IPS-20b (cell line): ENCODE measurements at regions not wholly inside any gene's neighbourhood (a gene's known extent, or its start where the extent isn't known, plus 50 kb on each side); places are given as distances from the start of the nearest gene placed in this dataset.

Source experiments
- H3K27ac ChIP-seq: one replicate; pipeline ENCODE4 v1.5.1; 2013; ENCODE audit warnings: low read length
- H3K27me3 ChIP-seq: 2 replicates; pipeline ENCODE4 v1.6.1; 2013; ENCODE audit warnings: mild to moderate bottlenecking, low read length, inconsistent platforms; ENCODE audit not compliant: insufficient read depth
- H3K36me3 ChIP-seq: 2 replicates; pipeline ENCODE4 v1.6.1; 2013; ENCODE audit warnings: low read depth, mild to moderate bottlenecking, inconsistent platforms, low read length, moderate library complexity; ENCODE audit not compliant: insufficient read depth
- H3K4me1 ChIP-seq: 2 replicates; pipeline ENCODE4 v1.6.1; 2013; ENCODE audit warnings: mild to moderate bottlenecking, control low read depth, inconsistent platforms, low read length, moderate library complexity; ENCODE audit not compliant: insufficient read depth
- H3K4me3 ChIP-seq: 2 replicates; pipeline ENCODE4 v1.5.1; 2013; ENCODE audit warnings: mild to moderate bottlenecking, low read length, inconsistent platforms
- H3K9ac ChIP-seq: 2 replicates; pipeline ENCODE4 v1.6.1; 2013; ENCODE audit warnings: low read depth, mild to moderate bottlenecking, inconsistent platforms, low read length, moderate library complexity
- H3K9me3 ChIP-seq: 2 replicates; pipeline ENCODE4 v1.6.1; 2013; ENCODE audit warnings: mild to moderate bottlenecking, low read depth, low read length, inconsistent platforms; ENCODE audit not compliant: insufficient read depth

- Histone ChIP-seq H3K4me1 (no peaks in the 10 kb centered on the region), H3K27ac (no peak overlapping the region), H3K4me3 (no peak overlapping the region), H3K27me3 (no peaks in the 10 kb centered on the region), H3K9me3 (no peaks in the 10 kb centered on the region), H3K9ac (no peak overlapping the region), H3K36me3 (no peaks in the 10 kb centered on the region)
Measured at GRCh38 chr7:15967121-15967520, 280.6 kb upstream of the MEOX2 start.

DNA sequence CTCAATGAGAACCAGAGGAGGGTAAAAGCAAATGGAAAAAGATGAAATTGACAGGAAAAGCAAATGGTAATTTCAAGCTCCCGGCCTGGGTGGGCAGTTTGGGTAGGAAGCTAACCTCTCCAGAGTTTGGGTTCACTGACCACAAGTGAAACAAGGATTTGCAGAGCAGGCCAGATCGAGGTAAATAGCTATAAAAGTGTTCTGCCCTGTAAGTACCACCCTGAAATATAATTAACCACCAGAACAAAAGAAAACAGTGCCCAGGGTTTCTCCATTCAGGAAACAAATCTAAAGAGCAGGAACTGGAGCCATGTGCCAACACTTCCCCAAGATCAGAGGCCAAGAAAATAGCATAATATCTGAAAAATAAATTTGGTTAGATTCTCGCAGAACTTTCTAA, 276.7 kb upstream of the MEOX2 start:
- Histone ChIP-seq H3K9ac (no peak overlapping the region), H3K27me3 (no peaks in the 10 kb centered on the region), H3K9me3 (no peaks in the 10 kb centered on the region), H3K36me3 (no peaks in the 10 kb centered on the region), H3K27ac (no peak overlapping the region), H3K4me1 (no peaks in the 10 kb centered on the region), H3K4me3 (no peak overlapping the region)

GRCh38 chr7:15954671-15955354, 268.3 kb upstream of the MEOX2 start:
- Histone ChIP-seq H3K27ac (no peak overlapping the region), H3K4me1 (no peaks in the 10 kb centered on the region), H3K9ac (no peak overlapping the region), H3K4me3 (no peak overlapping the region), H3K27me3 (no peaks in the 10 kb centered on the region), H3K36me3 (no peaks in the 10 kb centered on the region), H3K9me3 (no peaks in the 10 kb centered on the region)

DNA sequence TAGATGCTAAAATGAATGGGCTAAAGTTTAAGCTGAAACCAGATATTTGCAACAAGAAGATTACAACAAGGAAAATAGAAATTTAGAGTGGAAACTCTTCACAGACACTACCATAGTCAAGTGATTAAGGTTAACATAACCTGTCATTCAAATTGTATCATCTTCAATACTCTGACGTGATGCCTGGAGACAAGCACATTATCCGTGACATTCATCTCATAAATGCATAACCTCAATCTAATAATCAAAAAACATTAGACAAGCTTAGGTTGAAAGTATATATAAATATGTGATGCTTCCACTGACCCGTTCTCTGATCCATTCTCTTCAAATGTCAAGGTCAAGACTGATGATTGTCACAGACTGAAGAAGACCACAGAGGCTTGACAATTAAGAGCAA, 263.8 kb upstream of the MEOX2 start:
- no peaks in the 10 kb centered on the region for H3K4me1 ChIP-seq
- H3K36me3 ChIP-seq = no peaks in the 10 kb centered on the region
- H3K27ac ChIP-seq = no peak overlapping the region
- H3K9me3 ChIP-seq = no peaks in the 10 kb centered on the region
- H3K4me3 ChIP-seq = no peak overlapping the region
- H3K27me3 ChIP-seq = no peaks in the 10 kb centered on the region
- H3K9ac ChIP-seq = no peak overlapping the region

GRCh38 chr7:15947754-15948153, 261.3 kb upstream of the MEOX2 start:
- no peaks in the 10 kb centered on the region for H3K9me3 ChIP-seq
- H3K36me3 ChIP-seq = no peaks in the 10 kb centered on the region
- no peak overlapping the region for H3K4me3 ChIP-seq
- no peak overlapping the region for H3K9ac ChIP-seq
- no peaks in the 10 kb centered on the region for H3K27me3 ChIP-seq
- H3K27ac ChIP-seq = no peak overlapping the region
- H3K4me1 ChIP-seq = no peaks in the 10 kb centered on the region

GRCh38 chr7:15938115-15938514, 251.6 kb upstream of the MEOX2 start:
- Histone ChIP-seq H3K36me3 (no peaks in the 10 kb centered on the region), H3K4me3 (no peak overlapping the region), H3K27me3 (no peaks in the 10 kb centered on the region), H3K9ac (no peak overlapping the region), H3K4me1 (peaks cover 1% of the 10 kb centered on the region; the same call in 1 of the 2 replicates), H3K9me3 (no peaks in the 10 kb centered on the region), H3K27ac (no peak overlapping the region)

- H3K36me3 ChIP-seq = no peaks in the 10 kb centered on the region
- no peaks in the 10 kb centered on the region for H3K27me3 ChIP-seq
- H3K4me3 ChIP-seq = no peak overlapping the region
- H3K4me1 ChIP-seq = peaks cover 4% of the 10 kb centered on the region; the same call in 1 of the 2 replicates
- no peak overlapping the region for H3K9ac ChIP-seq
- H3K9me3 ChIP-seq = no peaks in the 10 kb centered on the region
- no peak overlapping the region for H3K27ac ChIP-seq
Measured at GRCh38 chr7:15937571-15937970, 251.1 kb upstream of the MEOX2 start.

DNA sequence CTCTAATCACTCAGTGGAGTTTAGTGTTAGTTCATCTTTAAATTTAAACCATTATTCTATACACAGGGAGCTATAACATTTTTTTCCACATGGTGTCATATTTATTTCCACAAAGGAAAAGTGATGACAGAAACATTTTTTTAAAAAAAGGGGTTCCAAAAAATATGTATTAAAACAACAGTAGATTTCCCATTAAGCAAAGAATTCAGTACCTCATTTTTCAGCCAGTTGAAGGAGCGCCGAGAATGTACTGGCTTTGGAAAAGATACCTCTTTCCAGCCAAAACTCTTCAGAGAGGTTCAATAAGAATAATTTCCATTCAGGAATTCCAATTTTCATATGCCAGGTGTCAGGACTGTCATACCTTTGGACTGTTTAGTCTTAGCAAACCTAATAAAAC, 250.5 kb upstream of the MEOX2 start:
- Histone ChIP-seq H3K9ac (no peak overlapping the region), H3K4me3 (no peak overlapping the region), H3K4me1 (peaks cover 4% of the 10 kb centered on the region; the same call in 1 of the 2 replicates), H3K36me3 (no peaks in the 10 kb centered on the region), H3K27ac (no peak overlapping the region), H3K9me3 (no peaks in the 10 kb centered on the region), H3K27me3 (no peaks in the 10 kb centered on the region)

DNA sequence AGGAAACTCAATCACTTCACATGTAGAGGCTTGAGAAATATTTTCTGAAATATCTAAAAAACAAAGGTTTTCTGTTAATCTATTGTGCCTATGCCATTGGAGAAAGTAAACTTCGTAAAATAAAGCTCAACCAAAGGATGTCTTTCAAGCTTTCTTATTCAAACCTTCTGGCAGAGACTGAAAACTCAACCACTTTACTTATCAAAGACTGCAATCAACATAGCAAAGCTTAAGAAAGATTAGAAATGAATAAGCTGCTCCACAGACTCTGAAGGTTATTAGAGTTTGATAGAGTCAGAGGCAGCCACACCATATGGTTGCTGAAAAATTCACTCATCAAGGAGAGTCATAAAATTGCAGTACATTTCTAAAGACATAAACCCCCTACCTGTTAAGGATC, 245.8 kb upstream of the MEOX2 start:
- no peak overlapping the region for H3K4me3 ChIP-seq
- H3K36me3 ChIP-seq = no peaks in the 10 kb centered on the region
- no peak overlapping the region for H3K9ac ChIP-seq
- H3K4me1 ChIP-seq = peaks cover 4% of the 10 kb centered on the region; the same call in 1 of the 2 replicates
- H3K27me3 ChIP-seq = no peaks in the 10 kb centered on the region
- no peak overlapping the region for H3K27ac ChIP-seq
- peaks cover 7% of the 10 kb centered on the region; the same call in 1 of the 2 replicates for H3K9me3 ChIP-seq

- Histone ChIP-seq H3K9me3 (peaks cover 9% of the 10 kb centered on the region), H3K4me1 (peaks cover 4% of the 10 kb centered on the region; the same call in 1 of the 2 replicates), H3K4me3 (no peak overlapping the region), H3K36me3 (no peaks in the 10 kb centered on the region), H3K27ac (no peak overlapping the region), H3K9ac (no peak overlapping the region), H3K27me3 (no peaks in the 10 kb centered on the region)
Measured at GRCh38 chr7:15929411-15929810, 242.9 kb upstream of the MEOX2 start.

GRCh38 chr7:15925608-15926007, 239.1 kb upstream of the MEOX2 start:
- Histone ChIP-seq H3K4me1 (no peaks in the 10 kb centered on the region), H3K27me3 (no peaks in the 10 kb centered on the region), H3K36me3 (no peaks in the 10 kb centered on the region), H3K27ac (no peak overlapping the region), H3K9me3 (peaks cover 9% of the 10 kb centered on the region), H3K9ac (no peak overlapping the region), H3K4me3 (no peak overlapping the region)

GRCh38 chr7:15924910-15925309, 238.4 kb upstream of the MEOX2 start:
- Histone ChIP-seq H3K4me3 (no peak overlapping the region), H3K27ac (no peak overlapping the region), H3K27me3 (no peaks in the 10 kb centered on the region), H3K9me3 (peaks cover 9% of the 10 kb centered on the region), H3K9ac (no peak overlapping the region), H3K4me1 (no peaks in the 10 kb centered on the region), H3K36me3 (no peaks in the 10 kb centered on the region)
